Prostate gland (tissue), 2 donors: ENCODE measurements at regions not wholly inside any gene's neighbourhood (a gene's known extent, or its start where the extent isn't known, plus 50 kb on each side); places are given as distances from the start of the nearest gene placed in this dataset.
"Not testable (repeated sequence)": the region's sequence is repeated elsewhere in the genome, so short reads cannot be mapped to it uniquely, and the experiment has no call there.

Source experiments
- DNase-seq: peaks from one replicate; pipeline ENCODE4 v3.0.0-alpha.2; 2019; ENCODE audit warnings: low spot score
- H3K27ac ChIP-seq, 2 donors: fragments of 200-600 bp; sonication (generic); 2 replicates each; pipeline ENCODE4 v1.5.1; 2017 to 2019
- H3K27me3 ChIP-seq: fragments of 200-600 bp; sonication (generic); replicated peaks from 2 replicates; pipeline ENCODE4 v1.5.1; 2019; ENCODE audit not compliant: insufficient read depth
- H3K36me3 ChIP-seq, 2 donors: fragments of 200-600 bp; sonication (generic); 1 replicate in 1 of 2; 2 replicates in 1 of 2; pipeline versions ENCODE4 v1.5.1 to v1.8.1; 2017 to 2019
- H3K4me1 ChIP-seq: fragments of 200-600 bp; sonication (generic); replicated peaks from 2 replicates; pipeline ENCODE4 v1.5.1; 2019
- H3K4me3 ChIP-seq, 2 donors: fragments of 200-600 bp; sonication (generic); 2 replicates each; pipeline ENCODE4 v1.5.1; 2017 to 2019
- H3K9me3 ChIP-seq: fragments of 200-600 bp; sonication (generic); 2 replicates; pipeline ENCODE4 v1.5.1; 2017
- POLR2A ChIP-seq: fragments of 450-650 bp; IDR thresholded peaks from one replicate; pipeline ENCODE4 v1.6.1; 2016; ENCODE audit warnings: antibody characterized with exemption, mild to moderate bottlenecking
- WGBS: methylation state at CpG from one replicate; pipeline ENCODE4 v1.1.5; 2018; 5-methylcytosine and 5-hydroxymethylcytosine counted together
- intact Hi-C: fragments of 100-400 bp; cut with DNase I; formaldehyde crosslinking; loops from one replicate; pipeline ENCODE4 v1.14.2; 2022
- TF ChIP-seq, protein P1 (sequence below), 4 experiments: fragments of 200-600 bp in 2 of 4; fragments of 450-650 bp in 2 of 4; sonication (generic) in 2 of 4; IDR thresholded peaks; 1 replicate in 3 of 4; 2 replicates in 1 of 4; pipeline ENCODE4 v1.5.1; 2016 to 2019; ENCODE audit warnings: antibody characterized with exemption in 4 of 4, mild to moderate bottlenecking in 2 of 4, moderate library complexity in 2 of 4

DNA sequence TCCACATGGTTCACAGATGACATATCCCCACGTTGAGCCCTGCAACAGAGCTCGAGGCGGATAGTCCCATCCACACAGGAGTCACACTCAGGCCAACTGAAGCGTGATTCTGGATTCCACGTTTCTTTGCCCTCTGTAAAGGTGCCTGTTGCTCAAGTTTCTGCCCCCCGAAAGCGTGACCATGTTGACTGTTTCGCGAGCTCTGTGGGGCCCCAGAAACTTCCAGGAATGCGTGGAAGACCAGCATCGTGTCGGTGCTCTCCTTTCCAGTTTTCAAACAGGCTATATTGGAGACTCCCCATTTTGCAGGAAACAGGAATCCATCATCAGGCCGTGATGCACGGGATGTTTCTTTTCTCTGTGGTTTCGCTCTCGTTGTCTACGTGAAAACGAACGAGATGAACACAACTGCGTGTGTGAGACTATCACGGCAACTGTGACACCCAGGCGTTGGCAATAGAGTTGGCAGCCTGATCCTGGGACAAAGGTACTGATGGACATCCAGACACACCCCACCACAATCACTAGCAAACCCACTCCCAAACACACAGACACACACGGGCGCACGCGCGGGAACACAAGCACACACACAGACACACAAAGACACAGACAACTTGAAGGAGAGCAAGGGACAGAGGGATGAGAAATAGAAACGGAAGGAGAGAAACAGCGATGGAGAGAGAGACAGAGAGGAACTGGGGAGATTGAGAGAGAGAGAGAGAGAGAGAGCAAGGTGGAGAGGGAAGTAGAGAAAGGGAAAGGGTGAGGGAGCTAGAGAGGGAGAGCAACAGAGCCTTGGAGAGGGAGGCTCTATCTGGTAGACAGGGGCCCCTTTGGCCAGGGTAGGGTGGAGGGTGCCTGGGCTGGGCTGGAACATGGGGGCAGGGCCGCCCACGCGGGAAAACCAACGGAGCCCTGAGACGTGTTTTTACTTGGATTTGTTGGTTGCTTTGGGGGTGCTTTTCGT, 1609.3 kb downstream of the SPATA31A7 start:
- H3K9me3 ChIP-seq, DNase-seq, intact Hi-C loops, H3K36me3 ChIP-seq, H3K4me3 ChIP-seq, H3K27me3 ChIP-seq, H3K4me1 ChIP-seq, H3K27ac ChIP-seq: not testable (repeated sequence)
- 51% methylated on average over 35 of the region's 35 CpGs for WGBS

DNA sequence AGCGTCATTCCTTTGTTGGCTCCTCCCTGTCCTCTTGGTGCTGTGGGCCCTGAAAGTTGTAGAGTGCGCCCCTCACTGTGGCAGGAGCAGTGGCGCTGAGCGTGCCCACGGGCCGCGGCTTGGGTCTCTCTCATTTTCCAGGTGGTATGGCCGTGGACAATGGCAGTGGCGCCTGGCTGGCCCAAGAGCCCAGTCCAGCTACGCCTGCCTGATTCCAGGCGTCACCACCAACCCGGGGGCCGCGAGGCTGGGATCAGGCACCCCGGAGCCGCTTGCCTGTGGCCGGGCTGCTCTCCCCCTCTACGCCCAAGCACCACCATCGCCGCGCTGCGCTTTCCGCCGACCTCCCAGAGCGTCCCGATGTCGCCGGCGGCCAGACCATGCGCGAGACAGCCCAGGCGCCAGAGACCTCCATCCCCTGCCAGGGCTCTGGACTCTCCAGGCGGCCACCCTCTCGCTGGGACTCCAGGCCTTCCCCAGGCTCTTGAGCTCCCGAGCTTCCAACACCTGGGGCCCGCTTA, 1610.1 kb downstream of the SPATA31A7 start:
- 46% methylated on average over 32 of the region's 36 CpGs for WGBS
- H3K9me3 ChIP-seq, H3K27me3 ChIP-seq, H3K4me1 ChIP-seq, H3K36me3 ChIP-seq, H3K27ac ChIP-seq, intact Hi-C loops, H3K4me3 ChIP-seq, DNase-seq: not testable (repeated sequence)

DNA sequence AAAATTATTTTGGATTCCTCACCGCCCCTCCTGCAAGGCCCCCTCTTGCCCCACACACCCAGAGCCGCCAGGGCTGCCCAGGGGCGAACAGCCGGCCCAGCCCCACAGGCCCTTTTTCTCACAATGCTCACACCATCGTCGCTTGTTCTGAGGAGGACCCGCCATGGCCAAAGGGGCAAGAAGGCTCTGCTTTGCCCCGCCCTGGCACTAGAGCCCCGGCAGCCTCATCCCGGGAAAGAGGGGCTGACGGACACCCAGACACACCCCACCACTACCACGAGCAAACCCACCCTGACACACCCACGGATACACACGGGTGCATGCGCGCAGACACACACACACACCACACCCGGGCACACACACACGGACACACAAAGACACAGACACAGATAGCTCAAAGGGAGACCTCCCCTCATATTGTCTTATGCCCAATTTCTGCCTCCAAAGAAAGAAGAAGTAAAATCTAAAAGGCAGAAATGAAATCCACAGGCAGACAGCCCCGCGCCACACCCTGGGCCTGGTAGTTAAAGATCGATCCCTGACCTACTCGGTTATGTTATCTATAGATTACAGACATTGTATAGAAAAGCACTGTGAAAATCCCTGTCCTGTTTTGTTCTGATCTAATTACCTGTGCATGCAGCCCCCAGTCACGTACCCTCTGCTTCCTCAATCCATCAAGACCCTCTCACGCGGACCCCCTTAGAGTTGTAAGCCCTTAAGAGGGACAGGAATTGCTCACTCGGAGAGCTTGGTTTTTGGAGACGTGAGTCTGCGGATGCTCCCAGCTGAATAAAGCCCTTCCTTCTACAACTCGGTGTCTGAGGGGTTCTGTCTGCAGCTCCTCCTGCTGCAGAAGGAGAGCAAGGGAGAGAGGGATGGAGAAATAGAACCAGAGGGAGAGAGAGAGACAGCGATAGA, 1610.9 kb downstream of the SPATA31A7 start:
- H3K4me1 ChIP-seq, intact Hi-C loops, H3K36me3 ChIP-seq, H3K9me3 ChIP-seq, H3K4me3 ChIP-seq, H3K27me3 ChIP-seq, DNase-seq, H3K27ac ChIP-seq: not testable (repeated sequence)
- WGBS, result 57% methylated on average over 30 of the region's 30 CpGs

DNA sequence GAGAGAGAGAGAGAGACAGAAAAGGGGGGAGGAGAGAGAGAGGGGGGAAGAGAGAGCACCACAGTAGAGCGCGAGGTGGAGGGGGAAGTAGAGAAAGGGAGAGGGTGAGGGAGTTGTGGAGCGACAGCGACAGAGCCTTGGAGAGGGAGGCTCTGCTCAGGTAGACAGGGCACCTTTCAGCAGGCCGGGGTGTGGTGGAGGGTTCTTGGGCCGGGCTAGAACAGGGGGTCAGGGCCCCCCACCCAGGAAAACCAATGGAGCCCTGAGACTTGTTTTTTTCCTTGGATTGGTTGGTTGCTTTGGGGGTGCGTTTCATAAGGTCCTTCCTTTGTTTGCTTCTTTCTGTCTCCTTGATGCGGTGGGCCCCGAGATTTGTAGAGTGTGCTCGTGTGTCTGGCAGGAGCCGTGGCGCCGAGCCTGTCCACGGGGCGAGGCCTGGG, 1611.6 kb downstream of the SPATA31A7 start:
- H3K36me3 ChIP-seq, H3K4me3 ChIP-seq, H3K27me3 ChIP-seq, H3K9me3 ChIP-seq, H3K27ac ChIP-seq, H3K4me1 ChIP-seq, intact Hi-C loops, DNase-seq: not testable (repeated sequence)
- 50% methylated on average over 15 of the region's 15 CpGs for WGBS

DNA sequence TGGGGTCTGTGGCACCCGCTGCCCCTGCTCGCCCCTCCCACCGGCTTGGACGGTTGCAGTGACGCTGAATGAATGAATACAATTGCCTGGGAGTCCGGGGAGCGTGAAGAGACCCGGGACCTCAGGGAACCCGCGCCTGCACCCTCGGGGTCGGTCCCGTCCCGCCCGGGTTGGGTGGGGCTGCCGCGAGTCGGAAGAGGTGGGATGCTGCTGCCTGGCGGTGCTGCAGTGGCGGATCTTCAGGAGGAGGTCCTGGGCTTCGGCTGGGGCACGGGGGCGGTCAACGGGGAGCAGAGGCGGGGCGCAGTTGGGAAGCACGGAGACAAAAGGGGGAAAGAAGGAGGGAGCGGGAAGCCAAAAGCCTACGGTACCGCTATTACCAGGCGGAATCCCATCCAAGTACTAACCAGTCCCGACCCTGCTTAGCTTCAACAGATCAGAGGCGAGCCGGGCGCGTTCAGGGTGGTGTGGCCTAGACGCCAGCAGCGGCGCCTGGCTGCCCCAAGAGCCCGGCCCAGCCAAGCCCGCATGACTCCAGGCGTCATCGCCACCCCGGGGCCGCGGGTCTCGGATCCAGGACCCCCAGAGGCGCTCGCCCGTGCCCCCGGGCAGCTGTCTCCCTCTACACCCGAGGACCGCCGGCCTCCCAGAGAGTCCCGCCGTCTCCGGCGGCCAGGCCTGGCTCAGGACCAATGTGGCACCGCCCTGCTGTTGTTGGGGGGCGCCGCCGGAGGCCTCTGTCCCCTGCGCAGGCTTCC, 1612.3 kb downstream of the SPATA31A7 start:
- H3K36me3 ChIP-seq, H3K4me1 ChIP-seq, H3K9me3 ChIP-seq, H3K27me3 ChIP-seq, intact Hi-C loops: not testable (repeated sequence)
- peak overlapping the region; percentile 29 to 38 for H3K4me3 ChIP-seq
- WGBS, result 6% methylated on average over 63 of the region's 63 CpGs
- peak; percentile 67 for DNase-seq
- TF ChIP-seq, protein P1, sequence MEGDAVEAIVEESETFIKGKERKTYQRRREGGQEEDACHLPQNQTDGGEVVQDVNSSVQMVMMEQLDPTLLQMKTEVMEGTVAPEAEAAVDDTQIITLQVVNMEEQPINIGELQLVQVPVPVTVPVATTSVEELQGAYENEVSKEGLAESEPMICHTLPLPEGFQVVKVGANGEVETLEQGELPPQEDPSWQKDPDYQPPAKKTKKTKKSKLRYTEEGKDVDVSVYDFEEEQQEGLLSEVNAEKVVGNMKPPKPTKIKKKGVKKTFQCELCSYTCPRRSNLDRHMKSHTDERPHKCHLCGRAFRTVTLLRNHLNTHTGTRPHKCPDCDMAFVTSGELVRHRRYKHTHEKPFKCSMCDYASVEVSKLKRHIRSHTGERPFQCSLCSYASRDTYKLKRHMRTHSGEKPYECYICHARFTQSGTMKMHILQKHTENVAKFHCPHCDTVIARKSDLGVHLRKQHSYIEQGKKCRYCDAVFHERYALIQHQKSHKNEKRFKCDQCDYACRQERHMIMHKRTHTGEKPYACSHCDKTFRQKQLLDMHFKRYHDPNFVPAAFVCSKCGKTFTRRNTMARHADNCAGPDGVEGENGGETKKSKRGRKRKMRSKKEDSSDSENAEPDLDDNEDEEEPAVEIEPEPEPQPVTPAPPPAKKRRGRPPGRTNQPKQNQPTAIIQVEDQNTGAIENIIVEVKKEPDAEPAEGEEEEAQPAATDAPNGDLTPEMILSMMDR (IDR thresholded peaks at IDR 0.05), result peak in 1 of 4 experiments; percentile 7
- TF ChIP-seq POLR2A, result peak; percentile 11
- peak overlapping the region; percentile 27 to 53 for H3K27ac ChIP-seq

DNA sequence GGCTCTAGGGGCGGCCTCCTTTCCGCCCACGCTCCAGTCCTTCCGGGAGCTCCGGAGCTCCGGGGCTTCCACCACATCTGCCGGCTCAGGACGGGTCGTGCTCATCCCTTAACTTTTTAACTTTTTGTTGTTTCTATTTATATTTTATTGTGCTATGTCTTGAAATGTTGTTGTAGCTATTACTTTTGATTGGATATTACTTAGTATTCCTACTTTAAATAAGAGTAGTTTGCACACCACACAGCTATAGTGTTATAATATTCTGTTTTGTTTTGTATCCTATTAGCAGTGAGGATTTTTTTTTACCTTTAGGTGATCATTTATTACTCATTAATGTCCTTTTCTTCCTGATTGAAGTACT, 1612.9 kb downstream of the SPATA31A7 start:
- H3K4me1 ChIP-seq, intact Hi-C loops, H3K27me3 ChIP-seq, H3K9me3 ChIP-seq, H3K36me3 ChIP-seq, DNase-seq: not testable (repeated sequence)
- Histone ChIP-seq H3K4me3 (peak overlapping the region; percentile 29 to 38), H3K27ac (peak overlapping the region; percentile 27 to 53)
- WGBS, result 14% methylated on average over 9 of the region's 9 CpGs

DNA sequence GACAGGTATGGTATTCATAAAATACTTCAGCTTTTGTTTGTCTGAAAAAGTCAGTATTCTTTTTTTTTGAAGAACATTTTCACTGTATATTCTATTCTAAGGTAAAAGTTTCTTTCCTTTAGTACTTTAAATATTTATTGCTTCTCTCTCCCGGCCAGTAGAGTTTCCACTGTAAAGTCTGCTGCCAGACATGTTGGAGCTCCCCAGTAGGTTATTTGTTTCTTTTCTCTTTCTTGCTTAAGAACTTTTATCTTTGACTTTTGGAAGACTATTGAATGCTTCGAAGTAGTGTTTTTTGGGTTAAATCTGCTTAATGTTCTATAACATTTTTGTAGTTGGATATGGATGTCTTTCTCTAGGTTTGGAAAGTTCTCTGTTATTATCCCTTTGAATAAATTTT, 1613.3 kb downstream of the SPATA31A7 start:
- H3K4me1 ChIP-seq, DNase-seq, H3K36me3 ChIP-seq, H3K4me3 ChIP-seq, intact Hi-C loops, H3K27ac ChIP-seq, H3K9me3 ChIP-seq, H3K27me3 ChIP-seq: not testable (repeated sequence)
- WGBS, result 32% methylated on average over 2 of the region's 2 CpGs

DNA sequence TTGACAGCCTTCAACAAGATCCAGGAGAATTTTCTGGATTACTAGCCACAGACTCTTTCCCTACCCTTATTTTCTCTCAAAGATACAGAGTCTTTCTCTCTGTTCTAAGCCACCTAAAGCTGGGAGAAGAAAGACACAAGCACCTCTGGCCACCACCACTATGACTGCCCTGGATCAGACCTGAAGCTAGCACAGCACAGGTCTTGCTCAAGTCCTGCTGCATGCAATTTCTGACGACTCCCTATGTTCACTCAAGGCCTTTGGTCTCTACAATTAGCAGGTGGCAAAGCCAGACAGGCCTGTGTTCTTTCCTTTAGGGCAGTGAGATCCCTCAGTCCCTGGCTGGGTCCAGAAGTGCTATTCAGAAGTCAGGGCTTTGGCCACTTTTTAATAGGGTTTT, 1614.5 kb downstream of the SPATA31A7 start:
- H3K27me3 ChIP-seq, H3K4me3 ChIP-seq, H3K27ac ChIP-seq, intact Hi-C loops, H3K9me3 ChIP-seq, H3K36me3 ChIP-seq, H3K4me1 ChIP-seq, DNase-seq: not testable (repeated sequence)
- 42% methylated on average over 1 of the region's 1 CpG for WGBS

DNA sequence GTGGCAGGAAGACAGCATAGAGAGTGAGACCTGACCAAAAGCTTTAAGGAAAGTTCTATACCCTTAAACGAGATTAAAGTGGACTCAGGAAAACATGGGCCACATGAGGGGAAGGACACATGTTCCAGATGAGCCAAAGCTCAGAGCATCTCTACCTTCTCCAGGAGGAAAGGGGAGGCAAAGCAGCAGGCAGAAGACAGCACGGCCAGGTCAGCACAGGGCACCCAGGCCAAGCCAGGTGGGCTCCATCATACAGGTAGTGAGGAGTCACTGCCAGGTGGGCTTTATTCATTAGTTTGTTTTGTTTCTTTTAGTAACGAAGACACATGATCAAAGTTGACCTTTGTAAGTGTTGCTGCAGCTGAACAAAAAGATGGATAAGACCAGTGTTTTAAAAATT, 1617.6 kb downstream of the SPATA31A7 start:
- H3K4me3 ChIP-seq, H3K4me1 ChIP-seq, H3K27me3 ChIP-seq, intact Hi-C loops, H3K27ac ChIP-seq, H3K36me3 ChIP-seq, DNase-seq, H3K9me3 ChIP-seq: not testable (repeated sequence)
- WGBS, result 44% methylated on average over 3 of the region's 3 CpGs

DNA sequence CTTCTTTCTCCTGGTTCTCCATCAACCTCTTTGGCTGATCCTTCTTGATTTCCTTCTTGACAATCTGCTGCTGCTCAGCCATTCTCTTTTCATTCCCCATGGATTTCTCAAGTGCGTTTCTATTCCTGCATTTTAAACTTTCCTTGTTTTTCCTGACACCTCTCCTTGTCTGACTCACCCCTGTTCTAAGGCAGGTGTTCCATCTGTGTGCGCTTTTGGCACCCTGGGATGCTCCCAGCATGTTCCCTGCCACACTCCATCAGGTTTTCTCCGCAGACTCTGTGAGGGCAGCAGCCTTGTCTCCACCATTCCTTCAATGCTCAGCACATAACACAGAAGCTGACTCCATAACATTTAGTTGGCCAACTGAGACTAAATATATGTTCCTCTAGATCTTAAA, 1618.2 kb downstream of the SPATA31A7 start:
- intact Hi-C loops, H3K9me3 ChIP-seq, H3K36me3 ChIP-seq, DNase-seq, H3K4me3 ChIP-seq, H3K4me1 ChIP-seq, H3K27ac ChIP-seq, H3K27me3 ChIP-seq: not testable (repeated sequence)
- WGBS, result 66% methylated on average over 3 of the region's 3 CpGs
